ENCODE measurements at regions not wholly inside any gene's neighbourhood (a gene's known extent, or its start where the extent isn't known, plus 50 kb on each side); places are given as distances from the start of the nearest gene placed in this dataset.
"Not testable (repeated sequence)": the region's sequence is repeated elsewhere in the genome, so short reads cannot be mapped to it uniquely, and the experiment has no call there.

DNA sequence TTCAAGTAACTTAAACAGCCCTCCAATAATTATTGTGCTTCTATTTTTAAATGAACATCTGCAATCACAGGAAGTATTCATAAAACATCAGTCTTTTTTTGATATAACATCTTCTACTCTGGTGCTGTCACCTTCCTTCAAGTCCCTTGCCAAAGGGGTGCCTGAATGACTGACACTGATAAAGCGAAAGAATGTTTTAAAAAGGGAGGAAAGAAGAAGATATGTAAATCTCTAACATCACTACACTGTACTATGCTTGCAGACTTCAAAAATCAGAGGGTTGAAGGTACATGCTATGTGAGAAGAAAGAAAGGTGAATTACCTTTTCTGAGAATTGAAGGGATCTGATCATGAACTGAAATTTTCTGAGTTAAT, 253.7 kb downstream of the ZPLD1 start:
- DNase-seq: no peak

DNA sequence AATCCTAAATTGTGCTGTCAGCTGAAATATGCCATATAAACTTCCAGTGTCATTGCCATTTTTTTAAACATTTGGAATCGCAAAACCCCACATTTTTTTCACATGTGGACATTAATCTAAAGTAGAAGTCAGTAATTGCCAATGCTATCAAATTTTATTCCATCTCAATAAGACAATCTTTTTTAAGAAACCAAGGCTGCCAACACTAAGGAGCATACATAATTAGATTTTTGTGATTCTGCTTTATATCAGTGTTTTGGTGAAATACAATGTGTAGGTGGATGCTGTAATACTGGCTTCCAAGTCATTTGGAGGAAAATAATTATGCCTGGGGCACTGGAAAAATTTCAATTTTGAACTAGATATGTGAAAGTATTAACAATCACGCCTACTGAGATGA, 256.7 kb downstream of the ZPLD1 start:
- no peak for DNase-seq

DNA sequence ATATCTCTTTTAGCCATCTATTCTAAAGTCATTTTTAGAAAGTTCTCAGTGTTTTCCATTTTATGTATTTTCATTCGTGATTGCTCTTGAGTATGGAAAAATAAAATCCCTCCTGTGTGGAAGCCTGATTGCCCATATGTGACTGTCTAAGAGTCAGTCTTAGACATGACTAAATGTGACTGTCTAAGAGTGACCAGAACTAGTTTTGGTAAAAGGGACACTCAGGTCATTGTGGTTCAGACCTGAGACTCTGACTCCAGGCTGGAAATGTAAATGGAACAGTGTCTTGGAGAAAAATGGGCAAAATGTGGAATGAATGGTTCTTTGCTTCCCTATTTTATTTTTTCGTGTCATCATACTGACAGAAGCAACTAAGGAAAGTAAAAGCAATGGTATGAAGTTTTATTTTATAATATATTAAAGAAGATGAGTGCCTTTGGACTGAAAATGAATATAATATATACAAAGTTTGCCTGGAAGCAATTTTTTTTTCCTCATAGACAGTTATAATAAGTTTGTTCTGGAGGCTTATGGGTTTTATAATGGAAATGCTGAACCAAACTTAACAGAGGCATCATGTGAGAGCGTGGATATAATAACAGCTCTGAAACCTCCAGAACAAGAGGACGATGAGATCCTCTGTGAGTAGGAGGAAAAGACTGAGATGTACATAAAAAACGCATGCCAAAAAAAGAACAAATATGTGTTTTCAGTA, 264.4 kb downstream of the ZPLD1 start:
- DNase-seq: no peak

DNA sequence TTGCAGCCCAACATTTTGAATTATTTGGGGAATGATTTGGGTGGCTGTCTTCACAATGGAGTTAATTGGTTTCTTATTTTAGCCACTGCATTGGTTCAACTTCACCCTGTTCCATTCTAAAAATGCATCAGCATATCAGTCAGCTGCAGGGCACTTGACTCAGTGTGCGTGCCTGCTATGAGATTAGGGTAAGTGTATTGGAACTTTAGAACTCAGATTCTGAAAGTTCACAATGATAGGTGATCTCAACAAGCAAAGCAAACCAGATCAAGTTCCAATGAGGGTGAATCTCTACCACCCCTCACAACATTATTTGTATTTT, 265.0 kb downstream of the ZPLD1 start:
- DNase-seq: no peak

DNA sequence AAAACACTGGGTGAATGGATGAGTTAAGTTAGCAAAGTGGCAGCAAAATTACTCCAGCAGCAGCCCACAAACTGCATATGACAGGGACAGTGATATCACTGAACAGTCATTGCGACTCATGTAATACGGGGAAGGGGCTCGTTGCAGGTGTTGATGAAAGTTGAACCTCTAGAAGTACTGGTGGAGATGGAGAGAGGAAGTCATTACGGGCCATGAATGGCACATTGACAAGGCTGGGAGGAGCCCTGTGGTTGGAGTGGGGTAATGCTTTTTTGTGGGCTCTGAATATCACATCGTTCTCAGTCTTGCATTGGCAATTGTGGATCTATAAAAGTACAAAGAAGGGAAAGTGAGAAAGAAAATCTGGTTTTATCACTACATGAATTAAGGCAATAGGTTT, 278.1 kb downstream of the ZPLD1 start:
- DNase-seq: no peak

DNA sequence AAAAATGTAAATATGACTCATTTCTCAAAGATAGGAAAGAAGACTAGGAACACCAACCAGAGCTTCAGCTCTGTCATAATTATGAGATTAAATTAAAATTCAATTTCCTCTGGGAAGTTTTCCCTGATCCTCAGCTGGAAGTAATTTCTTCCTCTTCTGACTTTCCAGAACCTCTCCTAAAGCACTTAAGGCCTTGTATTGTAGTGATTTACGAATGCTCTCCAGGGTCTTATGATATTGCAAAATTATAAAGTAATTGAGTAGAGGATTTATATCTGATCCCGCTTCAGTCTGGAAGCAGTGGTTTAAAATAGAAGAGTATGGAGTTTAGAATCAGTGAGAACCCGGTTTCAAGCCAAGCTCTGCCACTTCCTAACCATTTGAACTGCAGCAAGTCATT, 279.8 kb downstream of the ZPLD1 start:
- DNase-seq: no peak

DNA sequence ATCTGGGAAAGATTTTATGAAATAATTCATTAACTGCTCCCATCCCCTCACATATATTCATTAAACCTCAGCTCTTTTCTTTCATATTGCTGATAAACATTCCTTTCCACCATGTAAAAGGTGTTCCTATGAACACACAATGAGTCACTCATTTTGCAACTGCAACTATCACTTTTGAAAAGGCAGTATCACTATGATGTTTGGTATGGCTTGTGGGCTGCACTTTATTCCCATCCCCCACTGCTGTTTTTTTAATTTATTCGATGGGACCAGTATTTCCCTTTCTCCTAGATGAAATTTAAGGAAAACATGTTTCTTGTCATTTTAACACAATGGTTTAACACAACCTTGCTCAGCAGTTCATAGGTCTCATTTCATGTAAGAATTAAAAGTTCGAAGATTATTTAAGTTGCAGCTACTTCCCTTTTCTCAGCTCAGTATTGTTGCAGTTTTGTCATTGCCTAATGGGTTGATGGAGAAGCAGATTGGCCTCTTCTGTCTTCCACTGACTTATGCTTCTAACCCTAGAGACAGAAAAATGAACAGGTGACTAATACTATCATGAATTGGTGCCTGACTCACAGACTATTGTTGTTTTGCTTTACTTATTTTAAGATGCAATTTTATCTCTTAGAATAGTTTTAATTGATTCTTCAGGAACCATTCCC, 280.3 kb downstream of the ZPLD1 start:
- DNase-seq: no peak

DNA sequence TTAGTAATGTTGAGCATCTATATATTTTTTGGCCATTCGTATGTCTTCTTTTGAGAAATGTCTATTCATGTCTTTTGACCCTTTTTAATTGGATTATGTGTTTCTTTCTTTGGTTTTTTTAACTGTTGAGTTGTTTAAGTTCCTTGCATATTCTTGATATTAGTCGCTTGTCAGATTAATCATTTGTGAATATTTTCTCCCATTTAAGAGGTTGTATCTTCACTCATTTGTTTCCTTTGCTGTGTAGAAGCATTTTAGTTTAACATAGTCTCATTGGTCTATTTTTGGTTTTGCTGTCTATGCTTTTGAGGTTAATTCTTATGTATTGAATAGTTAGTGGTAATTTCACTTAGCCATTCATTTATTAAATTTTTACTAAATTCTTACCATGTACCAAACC, 283.8 kb downstream of the ZPLD1 start:
- no peak for DNase-seq

DNA sequence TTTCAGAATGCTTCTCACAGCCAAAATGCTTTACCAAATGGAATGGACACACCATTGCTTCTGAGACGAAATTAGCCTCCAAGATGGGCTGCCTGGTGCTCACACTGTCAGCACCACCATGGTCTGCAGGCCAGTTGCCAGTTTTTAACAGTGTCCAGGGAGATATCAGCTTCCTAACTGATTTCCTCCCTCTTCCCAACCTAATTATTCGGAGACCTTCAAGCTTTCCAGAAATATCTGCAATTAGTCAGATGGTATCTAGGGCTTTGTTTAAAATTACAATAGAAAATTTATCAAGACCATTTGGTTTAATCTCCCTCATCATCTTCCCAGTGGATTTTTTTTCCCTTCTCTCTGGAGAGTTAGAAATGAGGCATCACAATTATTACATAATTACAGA, 287.5 kb downstream of the ZPLD1 start:
- no peak for DNase-seq

DNA sequence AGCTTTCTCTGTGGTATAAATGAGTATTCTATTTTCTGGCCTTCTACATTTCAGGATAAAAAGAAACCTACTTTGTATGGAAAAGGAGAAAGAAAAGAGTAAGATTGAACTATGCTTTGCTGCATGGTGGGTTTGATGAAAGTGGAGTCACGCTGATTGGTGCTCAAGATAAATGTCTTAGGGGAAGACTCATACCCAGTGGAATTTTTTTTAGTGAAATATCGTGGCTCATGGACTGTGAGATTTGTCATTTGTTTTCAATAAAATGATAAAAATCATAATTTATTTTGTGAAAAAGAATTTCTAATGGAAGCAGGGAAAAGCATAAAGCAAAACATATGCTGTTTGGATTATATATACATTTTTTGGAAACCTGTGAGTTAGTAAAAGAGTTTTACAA, 292.5 kb downstream of the ZPLD1 start:
- no peak for DNase-seq

DNA sequence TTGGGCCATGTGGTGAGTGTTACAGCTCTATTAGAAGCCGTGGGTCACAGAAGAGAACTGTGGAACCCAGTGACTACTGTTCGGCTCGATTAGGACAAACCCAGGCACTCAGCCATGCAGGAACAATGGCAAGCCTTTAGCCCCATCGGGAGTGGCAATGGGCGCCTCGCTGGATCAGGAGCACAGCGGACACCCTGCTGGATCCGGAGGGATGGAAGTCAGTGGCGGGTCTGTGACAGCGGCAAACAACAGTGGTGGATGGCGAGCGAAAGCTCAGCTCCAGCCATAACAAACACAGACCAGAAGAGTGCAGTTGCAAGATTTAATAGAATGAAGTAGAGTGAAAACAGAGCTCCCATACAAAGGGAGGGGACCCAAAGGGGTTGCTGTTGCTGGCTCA, 297.8 kb downstream of the ZPLD1 start:
- DNase-seq: not testable (repeated sequence)

DNA sequence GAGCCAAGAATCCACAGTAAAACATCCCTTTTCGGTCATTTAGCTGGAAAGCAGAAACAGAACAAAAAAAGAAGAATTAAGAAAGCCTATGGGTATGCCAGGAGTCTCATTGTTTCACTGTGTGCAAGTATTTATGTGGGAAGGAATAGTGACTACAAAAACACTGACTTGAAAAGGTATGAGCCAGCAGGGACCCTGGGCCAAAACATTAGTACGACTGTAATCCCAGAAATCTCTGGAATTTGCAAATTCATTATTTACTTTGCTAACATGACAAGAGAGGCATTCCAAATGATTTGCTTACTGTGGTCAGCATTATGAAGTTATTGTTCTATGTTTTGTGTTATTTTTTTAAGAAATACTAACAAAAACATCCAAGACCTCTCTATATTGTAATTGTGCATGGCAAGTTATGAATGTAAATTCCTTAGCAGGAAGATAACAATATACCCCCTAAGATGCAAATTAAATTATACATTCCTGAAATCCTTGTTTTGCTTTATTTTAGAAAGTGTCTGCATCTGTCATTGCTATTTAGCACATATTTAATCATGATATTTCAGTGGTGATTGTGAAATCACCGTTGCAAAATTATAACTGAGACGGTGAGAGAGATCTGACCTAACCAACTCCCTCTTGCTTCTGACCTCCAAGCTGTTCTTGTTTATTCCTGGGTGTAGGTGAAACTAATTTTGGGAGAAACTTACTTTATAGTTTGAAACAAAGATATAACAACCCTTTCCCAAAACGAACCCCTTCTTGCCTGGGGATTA, 299.2 kb downstream of the ZPLD1 start:
- DNase-seq: no peak

DNA sequence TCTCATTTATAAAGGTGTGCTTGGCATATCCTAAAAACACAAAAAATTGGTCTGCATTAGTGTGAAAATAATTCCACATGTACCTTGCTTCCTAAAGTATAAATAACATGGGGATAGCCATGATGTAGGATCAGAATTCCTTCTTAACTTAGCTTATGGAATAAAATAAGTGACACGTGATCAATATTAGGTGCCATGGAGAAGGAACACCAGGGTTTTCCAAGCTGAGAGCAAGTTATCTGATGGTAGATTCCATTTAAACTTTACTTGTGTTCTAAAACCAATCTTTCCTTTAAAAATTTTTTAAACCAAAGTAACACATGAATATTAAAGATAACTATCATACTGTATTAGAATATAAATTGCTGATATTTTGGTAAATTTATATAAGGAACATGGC, 300.5 kb downstream of the ZPLD1 start:
- DNase-seq: no peak

DNA sequence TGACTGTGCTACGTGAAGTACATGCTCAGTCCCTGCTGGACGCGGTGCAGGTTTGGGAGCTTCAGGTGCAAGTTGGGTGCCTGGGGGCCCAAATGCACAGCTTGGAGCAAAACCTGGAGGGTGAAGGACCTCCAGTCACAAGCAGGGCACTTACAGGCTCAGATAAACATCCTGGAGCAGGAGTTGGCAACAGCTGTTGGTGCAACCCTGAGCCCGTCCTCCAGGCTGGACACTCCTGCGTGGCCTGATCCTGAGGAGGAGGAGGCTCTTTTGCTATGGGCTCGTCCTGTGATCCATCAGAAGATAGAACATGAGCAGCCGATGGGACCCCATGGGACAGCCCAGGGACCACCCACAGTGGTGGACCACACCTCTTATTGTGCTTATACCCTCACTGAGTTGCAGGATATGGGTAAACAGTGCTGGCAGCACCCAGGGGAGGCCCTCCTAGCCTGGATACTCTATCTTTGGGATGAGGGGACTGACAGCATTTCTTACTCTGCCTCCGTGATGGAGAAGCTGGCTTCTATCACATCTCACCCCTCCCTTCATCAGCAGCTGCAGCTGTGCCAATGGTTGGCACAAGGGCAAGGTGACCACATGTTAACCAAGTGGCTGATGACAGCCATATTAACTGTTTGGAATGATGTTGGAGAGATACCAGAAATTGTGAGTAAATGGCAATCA, 301.6 kb downstream of the ZPLD1 start:
- DNase-seq: no peak

DNA sequence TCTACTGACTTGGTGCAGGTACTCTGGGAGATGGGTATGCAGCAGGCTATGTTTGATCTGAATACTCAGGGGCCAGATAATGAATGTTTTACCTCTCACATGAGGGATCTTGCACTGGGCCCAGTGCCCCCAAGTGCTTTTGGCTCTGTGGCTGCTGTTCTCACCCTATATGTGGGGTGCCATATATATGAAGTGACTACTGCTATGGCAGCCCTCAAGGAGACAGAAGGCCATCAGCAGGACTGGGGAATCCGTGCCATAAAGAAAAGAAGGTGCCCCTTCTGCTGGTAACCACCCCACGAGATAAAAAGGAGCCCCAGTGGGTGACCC, 302.1 kb downstream of the ZPLD1 start:
- no peak for DNase-seq

DNA sequence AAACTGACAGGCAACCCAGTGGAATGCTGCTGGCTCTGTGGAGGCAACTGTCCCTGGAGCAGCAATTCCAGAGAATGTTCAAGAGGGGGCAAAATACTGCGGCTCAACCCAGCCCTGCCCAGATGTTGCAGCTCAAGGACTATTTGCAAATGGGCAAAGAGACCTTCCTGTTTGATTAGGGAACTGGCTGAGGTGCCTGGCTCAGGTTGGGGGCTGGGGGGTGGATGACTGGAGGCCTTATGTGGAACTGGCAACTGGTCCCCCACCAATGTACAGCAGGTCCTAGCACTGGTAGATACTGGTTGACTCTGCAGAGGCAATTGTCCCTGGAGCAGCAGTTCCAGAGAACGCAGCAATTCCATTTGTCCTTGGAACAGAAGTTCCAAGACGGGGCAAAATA, 302.5 kb downstream of the ZPLD1 start:
- no peak for DNase-seq

DNA sequence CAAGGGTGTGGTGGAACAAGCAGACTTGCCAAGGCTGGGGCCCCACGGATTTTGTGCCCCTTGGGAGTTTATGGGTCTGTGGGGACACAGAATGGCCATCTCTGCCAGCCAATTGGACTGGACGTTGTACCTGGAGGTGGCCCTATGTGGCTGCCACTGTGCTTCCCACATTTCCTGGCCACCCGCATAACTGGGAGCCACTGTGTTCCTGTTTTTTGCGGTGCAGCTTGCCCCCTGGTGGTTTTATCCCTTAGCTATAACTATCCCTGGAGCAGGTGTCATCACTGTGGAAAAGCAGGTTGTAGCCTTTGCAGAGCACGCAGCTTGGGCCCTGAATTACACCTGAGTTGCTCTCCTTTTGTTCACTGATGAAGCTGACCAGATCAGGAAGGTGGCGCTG, 306.3 kb downstream of the ZPLD1 start:
- DNase-seq: no peak

DNA sequence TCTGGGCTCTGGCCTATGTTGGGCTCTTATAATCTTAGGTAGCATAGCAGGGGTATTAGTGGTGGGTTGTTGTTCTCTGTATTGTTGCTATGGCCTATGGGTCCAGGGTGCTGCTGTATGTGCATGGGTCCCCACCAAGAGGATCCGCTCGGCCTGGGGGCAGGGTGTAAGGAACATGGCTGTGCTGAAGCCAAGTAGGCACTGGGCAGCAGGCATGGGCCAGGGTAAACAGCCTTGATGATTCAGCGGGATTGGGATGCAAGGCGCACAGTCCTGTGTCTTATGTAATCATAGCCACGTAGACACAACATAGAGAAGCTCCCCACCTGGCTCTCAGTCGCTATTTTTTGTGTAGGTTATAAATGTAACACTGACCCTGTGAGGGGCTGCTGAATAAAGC, 306.9 kb downstream of the ZPLD1 start:
- no peak for DNase-seq

DNA sequence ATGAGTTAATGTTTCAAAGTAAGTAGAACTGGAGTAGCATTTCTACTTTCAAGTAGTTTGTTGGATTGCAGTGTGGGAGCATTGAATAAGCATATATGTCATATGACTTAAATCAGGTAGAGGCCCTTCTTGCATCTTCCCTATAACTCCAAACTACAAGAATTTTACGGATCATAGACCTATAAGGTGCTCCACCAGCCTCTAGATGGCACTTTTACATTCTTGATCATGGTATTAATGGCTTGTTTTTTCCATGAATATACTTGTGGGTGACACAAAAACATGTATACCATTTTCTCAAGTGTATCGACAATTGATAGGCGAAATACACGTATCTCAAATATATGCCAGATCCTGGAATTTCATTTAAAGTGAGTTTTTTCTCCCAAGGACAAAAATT, 311.1 kb downstream of the ZPLD1 start:
- DNase-seq: no peak

DNA sequence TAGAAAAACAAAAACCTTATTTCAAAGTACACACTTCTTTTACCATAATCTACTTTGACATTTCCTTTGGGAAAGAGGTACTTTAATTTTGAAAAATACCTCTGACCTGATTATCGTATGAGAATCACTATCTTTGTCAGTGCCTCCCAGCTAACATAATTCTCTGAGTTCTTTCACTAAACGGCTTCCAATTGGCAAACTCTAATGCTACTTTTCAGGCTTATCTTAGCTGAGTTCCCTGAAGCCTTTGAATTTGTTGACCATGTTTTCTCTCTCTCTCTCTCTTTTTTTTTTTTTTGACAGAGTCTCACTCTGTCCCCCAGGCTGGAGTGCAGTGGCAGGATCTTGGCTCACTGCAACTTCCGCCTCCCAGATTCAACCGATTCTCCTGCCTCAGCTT, 312.8 kb downstream of the ZPLD1 start:
- no peak for DNase-seq

DNA sequence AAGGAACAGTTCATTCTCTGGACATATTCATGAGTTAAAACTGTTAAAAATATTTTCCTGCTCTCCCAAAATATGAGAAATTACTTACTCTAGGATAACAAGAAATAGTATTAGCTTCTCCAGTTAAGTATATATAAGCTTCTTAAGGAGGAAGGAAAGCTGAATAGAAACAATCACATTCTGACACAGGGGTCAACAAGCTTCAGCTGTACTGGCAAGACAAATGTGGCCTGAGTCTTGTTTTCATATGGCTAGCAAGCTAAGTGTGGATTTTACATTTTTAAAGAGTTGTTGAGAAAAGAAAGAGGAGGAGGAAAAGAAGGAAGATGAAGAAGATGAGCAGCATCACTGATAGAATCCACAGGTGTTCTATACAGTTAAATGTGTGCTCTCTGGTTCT, 313.8 kb downstream of the ZPLD1 start:
- DNase-seq: no peak

DNA sequence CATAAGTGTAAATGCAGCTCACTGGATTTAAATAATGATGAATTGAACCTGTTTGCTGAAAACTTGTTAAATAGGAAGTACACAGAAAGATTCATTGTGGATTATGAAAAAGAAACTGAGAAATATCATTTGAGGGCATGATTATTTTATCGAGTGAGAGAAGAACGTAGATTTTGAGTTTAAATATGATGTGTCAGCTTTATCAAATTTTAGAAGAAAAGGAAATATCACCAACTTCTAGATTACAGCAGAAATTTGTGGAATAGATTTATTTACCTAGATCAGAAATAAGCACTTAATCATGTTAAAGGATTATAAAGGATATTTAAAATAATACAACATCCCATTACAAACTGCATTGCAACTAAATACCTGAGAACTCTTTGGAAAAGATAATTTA, 315.5 kb downstream of the ZPLD1 start:
- no peak for DNase-seq

DNA sequence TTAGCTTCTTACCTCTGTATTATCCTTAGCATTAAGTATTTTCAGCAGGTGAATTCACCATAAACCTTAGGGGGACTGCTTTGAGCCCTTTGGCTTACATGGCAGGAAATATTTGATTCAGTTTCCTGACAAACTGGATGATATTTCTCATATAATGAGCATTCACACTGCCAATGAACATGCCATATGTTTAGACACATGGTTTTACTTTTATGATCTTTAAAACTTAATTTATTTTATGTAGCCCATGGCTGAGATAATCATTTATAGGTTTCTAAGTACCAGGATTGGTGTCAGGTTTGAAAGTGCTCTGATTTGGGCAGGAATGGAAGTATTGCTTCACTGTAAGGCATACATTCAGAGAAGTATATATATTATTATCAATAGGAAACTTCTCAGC, 319.1 kb downstream of the ZPLD1 start:
- no peak for DNase-seq

DNA sequence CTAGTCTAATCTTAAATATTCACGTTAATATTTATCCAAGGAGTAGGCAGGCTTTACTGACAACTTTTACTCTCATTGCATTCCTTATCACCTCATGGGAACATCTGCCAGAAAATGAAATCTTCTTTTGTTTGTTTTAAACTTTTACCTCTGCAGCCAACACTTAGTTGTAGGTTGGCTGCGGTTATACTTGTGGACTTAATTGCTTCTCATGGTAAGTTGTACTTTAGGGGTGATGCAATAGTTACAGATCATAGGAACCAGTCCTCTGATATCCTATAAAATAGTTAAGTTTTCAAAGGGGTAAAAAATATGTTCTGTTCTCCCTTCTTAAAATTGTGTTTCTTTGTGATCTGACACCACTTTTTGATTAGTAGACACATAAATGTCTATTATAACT, 321.9 kb downstream of the ZPLD1 start:
- no peak for DNase-seq
